ENCODE measurements at regions not wholly inside any gene's neighbourhood (a gene's known extent, or its start where the extent isn't known, plus 50 kb on each side); places are given as distances from the start of the nearest gene placed in this dataset.
A peak's percentile ranks its signal among the peaks of the same experiment; 100 is the strongest.

GRCh38 chr5:96159043-96159442 lies 197.4 kb upstream of the ELL2 start:
- Histone ChIP-seq H3K36me3 (no peaks in the 10 kb centered on the region), H4K20me1 (no peaks in the 10 kb centered on the region), H3K9me3 (replicated peaks in 1 of 11) (no peaks in the 10 kb centered on the region), H3K27me3 (no peaks in the 10 kb centered on the region), H3K4me3 (no peak overlapping the region), H3K4me1 (no peaks in the 10 kb centered on the region), H3K27ac (no peak overlapping the region), H3K9ac (no peak overlapping the region), H3K4me2 (no peak overlapping the region)
- TF ChIP-seq Cebpa-rat (IDR thresholded peaks at IDR 0.05) = no peak

GRCh38 chr5:96157841-96158291 lies 196.2 kb upstream of the ELL2 start:
- no peak for TF ChIP-seq Cebpa-rat (IDR thresholded peaks at IDR 0.05)
- H3K4me1 ChIP-seq = no peaks in the 10 kb centered on the region

GRCh38 chr5:96157077-96157780 lies 195.6 kb upstream of the ELL2 start:
- H3K4me1 ChIP-seq = peaks cover 0 to 2% (median 0%) of the 10 kb centered on the region in 10 experiments; a peak in 3 of 20 replicates
- H3K9ac ChIP-seq = no peak overlapping the region
- no peak overlapping the region for H3K4me3 ChIP-seq
- no peaks in the 10 kb centered on the region for H4K20me1 ChIP-seq
- no peaks in the 10 kb centered on the region for H3K27me3 ChIP-seq
- no peaks in the 10 kb centered on the region for H3K9me3 ChIP-seq (replicated peaks in 1 of 11)
- H3K4me2 ChIP-seq = no peak overlapping the region
- TF ChIP-seq Cebpa-rat (IDR thresholded peaks at IDR 0.05) = no peak
- H3K36me3 ChIP-seq = no peaks in the 10 kb centered on the region
- H3K27ac ChIP-seq = no peak overlapping the region

More at GRCh38 chr5:96157841-96158291, 196.2 kb upstream of the ELL2 start:
- Histone ChIP-seq H4K20me1 (no peaks in the 10 kb centered on the region), H3K9me3 (replicated peaks in 1 of 11) (no peaks in the 10 kb centered on the region), H3K27ac (no peak overlapping the region), H3K36me3 (no peaks in the 10 kb centered on the region), H3K4me2 (no peak overlapping the region), H3K27me3 (no peaks in the 10 kb centered on the region), H3K4me3 (no peak overlapping the region), H3K9ac (no peak overlapping the region)

- Histone ChIP-seq H3K4me1 (peaks cover 0 to 23% (median 0%) of the 10 kb centered on the region in 10 experiments; a peak in 5 of 20 replicates), H4K20me1 (no peaks in the 10 kb centered on the region), H3K27me3 (no peaks in the 10 kb centered on the region), H3K4me3 (no peak overlapping the region), H3K4me2 (no peak overlapping the region), H3K36me3 (no peaks in the 10 kb centered on the region), H3K9me3 (replicated peaks in 1 of 11) (no peaks in the 10 kb centered on the region), H3K9ac (no peak overlapping the region), H3K27ac (no peak overlapping the region)
- TF ChIP-seq Cebpa-rat (IDR thresholded peaks at IDR 0.05) = no peak
These were observed 193.5 kb upstream of the ELL2 start for GRCh38 chr5:96155147-96155546.

DNA sequence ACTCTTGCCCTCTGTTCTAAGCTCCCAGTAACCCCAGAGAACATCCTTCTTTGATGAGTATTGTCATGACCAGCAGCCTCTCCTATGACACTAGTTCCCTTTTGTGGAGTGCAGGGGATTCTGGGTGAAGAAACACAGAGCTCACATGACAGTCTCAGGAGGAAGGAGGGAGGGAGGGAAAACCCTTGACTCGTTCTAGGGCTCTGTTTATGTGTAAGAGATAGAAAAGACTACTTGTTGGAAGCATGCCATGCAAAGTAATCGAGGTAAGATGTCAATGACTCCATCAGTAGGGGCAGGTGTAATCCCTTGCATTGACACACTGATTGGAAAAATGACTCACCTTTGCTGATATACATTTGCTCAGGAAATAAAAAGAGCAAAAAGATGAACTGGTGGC lies 190.2 kb upstream of the ELL2 start:
- H3K27ac ChIP-seq = no peak overlapping the region
- no peaks in the 10 kb centered on the region for H3K9me3 ChIP-seq (replicated peaks in 1 of 11)
- H3K36me3 ChIP-seq = no peaks in the 10 kb centered on the region
- H3K4me2 ChIP-seq = peak overlapping the region in 2 of 11 experiments; percentile 39 to 62; a peak in 4 of 22 replicates
- H3K4me3 ChIP-seq = no peak overlapping the region
- peaks cover 0 to 46% (median 0%) of the 10 kb centered on the region in 10 experiments; a peak in 6 of 20 replicates for H3K4me1 ChIP-seq
- H3K9ac ChIP-seq = no peak overlapping the region
- no peaks in the 10 kb centered on the region for H3K27me3 ChIP-seq
- no peaks in the 10 kb centered on the region for H4K20me1 ChIP-seq
- no peak for TF ChIP-seq Cebpa-rat (IDR thresholded peaks at IDR 0.05)

GRCh38 chr5:96150007-96150406 lies 188.4 kb upstream of the ELL2 start:
- H3K27me3 ChIP-seq = no peaks in the 10 kb centered on the region
- H3K4me3 ChIP-seq = no peak overlapping the region
- no peaks in the 10 kb centered on the region for H3K36me3 ChIP-seq
- no peak for TF ChIP-seq Cebpa-rat (IDR thresholded peaks at IDR 0.05)
- H3K9ac ChIP-seq = no peak overlapping the region
- no peaks in the 10 kb centered on the region for H3K9me3 ChIP-seq (replicated peaks in 1 of 11)
- peak overlapping the region in 2 of 11 experiments; percentile 64 to 76; a peak in 4 of 22 replicates for H3K4me2 ChIP-seq
- no peaks in the 10 kb centered on the region for H4K20me1 ChIP-seq
- H3K27ac ChIP-seq = no peak overlapping the region; a peak in 2 of 22 replicates
- peaks cover 0 to 57% (median 2%) of the 10 kb centered on the region in 10 experiments; a peak in 7 of 20 replicates for H3K4me1 ChIP-seq

DNA sequence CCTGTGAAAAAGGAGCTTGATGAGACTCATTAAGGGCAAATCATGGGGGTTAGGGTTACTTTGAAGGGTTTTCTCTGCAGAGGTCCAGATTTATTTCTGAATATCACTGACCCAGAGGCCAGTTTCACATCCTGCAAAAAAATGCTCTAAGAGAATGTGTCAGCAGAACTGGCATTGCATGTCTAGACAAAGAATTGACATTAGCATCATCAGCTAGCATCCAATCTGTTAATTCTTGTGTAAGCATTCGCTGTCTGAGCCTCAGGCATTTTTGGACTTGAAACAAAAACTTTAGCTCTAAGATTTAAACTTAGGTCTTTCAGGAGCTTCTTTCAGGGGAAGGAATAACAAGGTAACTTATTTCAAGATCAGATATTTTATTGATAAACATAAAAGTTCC lies 187.9 kb upstream of the ELL2 start:
- Histone ChIP-seq H3K9ac (no peak overlapping the region), H3K4me3 (no peak overlapping the region), H4K20me1 (no peaks in the 10 kb centered on the region), H3K36me3 (no peaks in the 10 kb centered on the region), H3K4me2 (peak overlapping the region in 3 of 11 experiments; percentile 40 to 76 (median 64); a peak in 6 of 22 replicates), H3K4me1 (peaks cover 0 to 57% (median 2%) of the 10 kb centered on the region in 10 experiments; a peak in 7 of 20 replicates), H3K27ac (no peak overlapping the region; a peak in 2 of 22 replicates), H3K27me3 (no peaks in the 10 kb centered on the region), H3K9me3 (replicated peaks in 1 of 11) (no peaks in the 10 kb centered on the region)
- no peak for TF ChIP-seq Cebpa-rat (IDR thresholded peaks at IDR 0.05)

DNA sequence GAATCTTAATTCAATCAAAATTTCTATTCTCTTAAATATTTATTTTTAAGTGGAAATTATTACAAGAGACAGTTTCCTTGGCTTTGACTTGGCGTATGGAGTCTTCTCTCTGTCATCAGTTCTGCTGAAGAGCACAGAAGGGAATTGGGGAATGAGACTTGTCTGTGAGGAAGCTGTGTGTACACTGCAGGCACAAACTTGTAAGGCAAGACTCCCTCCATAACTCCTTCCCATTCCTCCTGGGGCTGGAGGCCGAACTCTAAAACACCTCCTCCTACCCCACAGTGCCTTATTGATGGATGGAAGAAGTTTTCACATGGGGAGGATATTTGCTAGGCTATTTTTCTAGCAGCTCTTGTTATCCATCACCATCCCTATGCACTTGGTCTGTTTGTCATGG lies 187.4 kb upstream of the ELL2 start:
- no peak overlapping the region for H3K9ac ChIP-seq

GRCh38 chr5:96148376-96148775 lies 186.7 kb upstream of the ELL2 start:
- Histone ChIP-seq H3K27me3 (no peaks in the 10 kb centered on the region), H3K27ac (no peak overlapping the region), H3K36me3 (no peaks in the 10 kb centered on the region), H3K9me3 (replicated peaks in 1 of 11) (no peaks in the 10 kb centered on the region), H3K4me2 (0 out of 22 replicates have a peak overlapping the region, but pooled peaks of 1 of the 11 experiments have one; percentile 76), H3K9ac (no peak overlapping the region), H3K4me1 (peaks cover 0 to 57% (median 2%) of the 10 kb centered on the region in 10 experiments; a peak in 7 of 20 replicates), H3K4me3 (no peak overlapping the region), H4K20me1 (no peaks in the 10 kb centered on the region)
- TF ChIP-seq Cebpa-rat (IDR thresholded peaks at IDR 0.05) = no peak

More for the DNA sequence above, 187.4 kb upstream of the ELL2 start:
- Histone ChIP-seq H3K4me1 (peaks cover 0 to 57% (median 2%) of the 10 kb centered on the region in 10 experiments; a peak in 7 of 20 replicates), H3K27ac (no peak overlapping the region), H3K27me3 (no peaks in the 10 kb centered on the region), H3K4me2 (peak overlapping the region in 3 of 11 experiments; percentile 40 to 76 (median 64); a peak in 6 of 22 replicates), H3K36me3 (no peaks in the 10 kb centered on the region), H3K9me3 (replicated peaks in 1 of 11) (no peaks in the 10 kb centered on the region), H3K4me3 (no peak overlapping the region), H4K20me1 (no peaks in the 10 kb centered on the region)
- TF ChIP-seq Cebpa-rat (IDR thresholded peaks at IDR 0.05) = no peak
